Panc1 (cell line): ENCODE measurements at regions not wholly inside any gene's neighbourhood (a gene's known extent, or its start where the extent isn't known, plus 50 kb on each side); places are given as distances from the start of the nearest gene placed in this dataset.

Source experiments
- POLR2AphosphoS5 ChIP-seq: IDR thresholded peaks from 2 replicates; pipeline ENCODE4 v1.6.1; 2012; ENCODE audit warnings: mild to moderate bottlenecking, low read depth, low read length, moderate library complexity
- TF ChIP-seq, protein P1 (sequence below), 2 experiments: IDR thresholded peaks; 2 replicates each; pipeline ENCODE4 v1.6.1; 2011 to 2012; ENCODE audit warnings: low read depth in 2 of 2, control low read depth in 1 of 2, low read length in 1 of 2, mild to moderate bottlenecking in 1 of 2, moderate library complexity in 1 of 2; ENCODE audit not compliant: insufficient read depth in 1 of 2

DNA sequence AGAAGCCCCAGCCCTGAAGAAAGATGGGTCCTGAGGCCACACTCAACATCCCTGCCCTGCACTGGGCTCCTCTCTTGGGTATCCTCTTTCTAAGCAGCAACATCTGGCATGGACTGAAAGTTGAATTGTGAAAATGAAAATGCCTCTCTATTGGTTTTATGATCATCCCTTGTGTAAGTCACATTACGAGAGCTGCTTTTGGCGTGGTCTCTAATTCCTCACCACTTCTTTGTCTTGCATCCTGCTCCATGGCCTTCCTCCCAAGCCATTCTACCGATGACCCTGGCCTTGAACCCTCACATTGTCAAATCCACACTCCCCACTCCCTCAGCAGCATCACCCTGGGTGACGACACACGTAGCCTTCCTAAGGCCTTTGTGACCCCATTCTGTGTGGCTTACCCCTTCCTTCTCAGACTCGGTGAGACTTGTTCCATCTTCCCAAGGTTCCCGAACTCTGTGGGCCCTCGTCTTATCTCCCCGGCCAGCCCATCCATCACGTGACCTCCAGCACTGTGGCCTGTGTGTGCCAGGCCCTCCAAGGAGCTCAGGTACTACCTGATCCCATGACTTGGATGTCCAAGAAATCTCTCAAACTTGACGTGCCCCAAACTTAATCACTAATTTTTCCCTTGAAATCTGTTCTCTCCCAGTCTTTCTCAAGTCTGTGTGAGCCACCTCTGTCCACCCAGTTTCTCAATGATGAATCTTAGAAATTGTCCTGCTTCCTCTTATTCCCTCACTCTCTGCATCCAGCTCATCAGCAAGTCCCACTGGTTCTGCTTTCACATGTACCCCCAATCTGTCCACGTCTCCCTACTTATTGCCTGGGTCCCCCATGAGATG lies 194.7 kb upstream of the HS6ST1 start:
- TF ChIP-seq, protein P1, sequence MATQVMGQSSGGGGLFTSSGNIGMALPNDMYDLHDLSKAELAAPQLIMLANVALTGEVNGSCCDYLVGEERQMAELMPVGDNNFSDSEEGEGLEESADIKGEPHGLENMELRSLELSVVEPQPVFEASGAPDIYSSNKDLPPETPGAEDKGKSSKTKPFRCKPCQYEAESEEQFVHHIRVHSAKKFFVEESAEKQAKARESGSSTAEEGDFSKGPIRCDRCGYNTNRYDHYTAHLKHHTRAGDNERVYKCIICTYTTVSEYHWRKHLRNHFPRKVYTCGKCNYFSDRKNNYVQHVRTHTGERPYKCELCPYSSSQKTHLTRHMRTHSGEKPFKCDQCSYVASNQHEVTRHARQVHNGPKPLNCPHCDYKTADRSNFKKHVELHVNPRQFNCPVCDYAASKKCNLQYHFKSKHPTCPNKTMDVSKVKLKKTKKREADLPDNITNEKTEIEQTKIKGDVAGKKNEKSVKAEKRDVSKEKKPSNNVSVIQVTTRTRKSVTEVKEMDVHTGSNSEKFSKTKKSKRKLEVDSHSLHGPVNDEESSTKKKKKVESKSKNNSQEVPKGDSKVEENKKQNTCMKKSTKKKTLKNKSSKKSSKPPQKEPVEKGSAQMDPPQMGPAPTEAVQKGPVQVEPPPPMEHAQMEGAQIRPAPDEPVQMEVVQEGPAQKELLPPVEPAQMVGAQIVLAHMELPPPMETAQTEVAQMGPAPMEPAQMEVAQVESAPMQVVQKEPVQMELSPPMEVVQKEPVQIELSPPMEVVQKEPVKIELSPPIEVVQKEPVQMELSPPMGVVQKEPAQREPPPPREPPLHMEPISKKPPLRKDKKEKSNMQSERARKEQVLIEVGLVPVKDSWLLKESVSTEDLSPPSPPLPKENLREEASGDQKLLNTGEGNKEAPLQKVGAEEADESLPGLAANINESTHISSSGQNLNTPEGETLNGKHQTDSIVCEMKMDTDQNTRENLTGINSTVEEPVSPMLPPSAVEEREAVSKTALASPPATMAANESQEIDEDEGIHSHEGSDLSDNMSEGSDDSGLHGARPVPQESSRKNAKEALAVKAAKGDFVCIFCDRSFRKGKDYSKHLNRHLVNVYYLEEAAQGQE (IDR thresholded peaks at IDR 0.05; ENCODE audit: insufficient read depth in 1 of 2, low read depth in 2 of 2, low read length in 1 of 2): no peak
- no peak for TF ChIP-seq POLR2AphosphoS5
